ENCODE measurements at regions not wholly inside any gene's neighbourhood (a gene's known extent, or its start where the extent isn't known, plus 50 kb on each side); places are given as distances from the start of the nearest gene placed in this dataset.

GRCh38 chr2:7169593-7169992 lies 252.4 kb downstream of the RNF144A start:
- TF ChIP-seq POLR2A (IDR thresholded peaks at IDR 0.05) (no peak), CTCF (IDR thresholded peaks at IDR 0.05) (no peak)
